PC-3 (cell line): ENCODE measurements at regions not wholly inside any gene's neighbourhood (a gene's known extent, or its start where the extent isn't known, plus 50 kb on each side); places are given as distances from the start of the nearest gene placed in this dataset.

Experiments
- CTCF ChIP-seq: fragments of 300-600 bp; sonication (generic); conservative IDR thresholded peaks from 2 replicates; pipeline ENCODE4 v1.5.1; 2017; ENCODE audit warnings: antibody characterized with exemption, low read depth, mild to moderate bottlenecking, low read length
- EZH2 ChIP-seq: fragments of 300-600 bp; sonication (generic); IDR thresholded peaks from one replicate; pipeline ENCODE4 v1.6.1; 2017; ENCODE audit warnings: antibody characterized with exemption, mild to moderate bottlenecking, low read length; ENCODE audit not compliant: unreplicated experiment
- EZH2phosphoT487 ChIP-seq: fragments of 300-600 bp; sonication (generic); IDR thresholded peaks from 2 replicates; pipeline ENCODE4 v1.6.1; 2018; ENCODE audit warnings: mild to moderate bottlenecking, antibody characterized with exemption, low read length, borderline replicate concordance

GRCh38 chr6:8170754-8171153 lies 68.4 kb upstream of the EEF1E1 start:
- no peak for TF ChIP-seq EZH2
- no peak for TF ChIP-seq EZH2phosphoT487
- TF ChIP-seq CTCF = no peak
